A673 (cell line): ENCODE measurements at regions not wholly inside any gene's neighbourhood (a gene's known extent, or its start where the extent isn't known, plus 50 kb on each side); places are given as distances from the start of the nearest gene placed in this dataset.

ENCODE experiments used
- EZH2 ChIP-seq: fragments of 200-600 bp; sonication (generic); IDR thresholded peaks from 2 replicates; pipeline ENCODE4 v1.6.1; 2017; ENCODE audit warnings: borderline replicate concordance, low read depth, mild to moderate bottlenecking, mixed read lengths, antibody characterized with exemption, low read length; ENCODE audit not compliant: poor library complexity, severe bottlenecking
- TF ChIP-seq, protein P1 (sequence below): fragments of 300-800, 200-600 bp; sonication (generic); conservative IDR thresholded peaks from 2 replicates; pipeline ENCODE4 v1.5.1; 2017; ENCODE audit warnings: low read depth, mild to moderate bottlenecking, antibody characterized with exemption, low read length, moderate library complexity, mixed read lengths

DNA sequence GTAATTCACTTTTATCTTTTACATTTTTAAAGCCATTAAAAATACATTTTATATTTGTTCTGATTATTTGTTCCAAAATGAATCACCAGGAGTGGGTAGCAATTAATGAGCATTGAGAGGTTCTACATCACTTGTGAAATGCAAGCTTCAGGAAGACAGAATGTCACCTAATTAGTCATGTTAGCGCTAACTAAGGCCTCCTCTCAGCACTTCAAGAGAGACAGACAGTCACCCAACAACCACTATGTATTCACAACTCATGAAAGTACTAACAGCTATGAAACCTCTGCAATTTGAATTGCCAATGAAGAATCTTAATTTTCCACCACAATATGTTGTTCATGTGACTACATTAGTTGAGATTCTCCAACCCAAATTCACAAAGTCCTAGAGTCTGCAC, 611.0 kb downstream of the KCNJ3 start:
- TF ChIP-seq EZH2 = no peak
- TF ChIP-seq, protein P1, sequence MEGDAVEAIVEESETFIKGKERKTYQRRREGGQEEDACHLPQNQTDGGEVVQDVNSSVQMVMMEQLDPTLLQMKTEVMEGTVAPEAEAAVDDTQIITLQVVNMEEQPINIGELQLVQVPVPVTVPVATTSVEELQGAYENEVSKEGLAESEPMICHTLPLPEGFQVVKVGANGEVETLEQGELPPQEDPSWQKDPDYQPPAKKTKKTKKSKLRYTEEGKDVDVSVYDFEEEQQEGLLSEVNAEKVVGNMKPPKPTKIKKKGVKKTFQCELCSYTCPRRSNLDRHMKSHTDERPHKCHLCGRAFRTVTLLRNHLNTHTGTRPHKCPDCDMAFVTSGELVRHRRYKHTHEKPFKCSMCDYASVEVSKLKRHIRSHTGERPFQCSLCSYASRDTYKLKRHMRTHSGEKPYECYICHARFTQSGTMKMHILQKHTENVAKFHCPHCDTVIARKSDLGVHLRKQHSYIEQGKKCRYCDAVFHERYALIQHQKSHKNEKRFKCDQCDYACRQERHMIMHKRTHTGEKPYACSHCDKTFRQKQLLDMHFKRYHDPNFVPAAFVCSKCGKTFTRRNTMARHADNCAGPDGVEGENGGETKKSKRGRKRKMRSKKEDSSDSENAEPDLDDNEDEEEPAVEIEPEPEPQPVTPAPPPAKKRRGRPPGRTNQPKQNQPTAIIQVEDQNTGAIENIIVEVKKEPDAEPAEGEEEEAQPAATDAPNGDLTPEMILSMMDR = no peak
